Fibroblast of mammary gland (primary cell): ENCODE measurements at regions not wholly inside any gene's neighbourhood (a gene's known extent, or its start where the extent isn't known, plus 50 kb on each side); places are given as distances from the start of the nearest gene placed in this dataset.

Experiments
- DNase-seq: peaks from one replicate; pipeline ENCODE4 v3.0.0-alpha.2; 2010; ENCODE audit warnings: low read depth
- H3K4me3 ChIP-seq: 2 replicates; pipeline ENCODE4 v1.5.1; 2011; ENCODE audit warnings: low read depth, mild to moderate bottlenecking, low read length, moderate library complexity; ENCODE audit not compliant: control insufficient read depth
- TF ChIP-seq, protein P1 (sequence below): conservative IDR thresholded peaks from 2 replicates; pipeline ENCODE4 v1.5.1; 2011; ENCODE audit warnings: low read depth, low read length, inconsistent platforms; ENCODE audit not compliant: control insufficient read depth, insufficient read depth

DNA sequence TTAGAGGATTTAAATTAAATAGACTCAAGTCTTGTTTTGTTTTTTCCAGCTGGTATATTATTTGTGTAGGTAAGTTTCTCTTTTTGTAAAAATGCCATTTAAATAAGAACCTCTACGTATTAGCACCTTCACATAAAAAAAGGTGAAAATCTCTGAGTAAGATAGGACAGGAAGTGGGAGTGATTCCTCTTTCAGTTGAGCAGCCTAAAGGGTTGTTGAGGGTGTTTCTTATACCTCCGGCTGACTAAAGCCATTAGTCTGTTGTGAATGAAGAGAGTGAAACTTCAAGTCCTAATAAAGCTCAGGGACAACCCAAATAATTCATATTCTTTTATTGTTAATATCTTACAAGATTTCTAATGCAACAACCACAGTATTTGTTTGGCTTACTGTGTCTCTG, 188.7 kb downstream of the CHRM3 start:
- no peak for DNase-seq
- H3K4me3 ChIP-seq = no peak overlapping the region
- TF ChIP-seq, protein P1, sequence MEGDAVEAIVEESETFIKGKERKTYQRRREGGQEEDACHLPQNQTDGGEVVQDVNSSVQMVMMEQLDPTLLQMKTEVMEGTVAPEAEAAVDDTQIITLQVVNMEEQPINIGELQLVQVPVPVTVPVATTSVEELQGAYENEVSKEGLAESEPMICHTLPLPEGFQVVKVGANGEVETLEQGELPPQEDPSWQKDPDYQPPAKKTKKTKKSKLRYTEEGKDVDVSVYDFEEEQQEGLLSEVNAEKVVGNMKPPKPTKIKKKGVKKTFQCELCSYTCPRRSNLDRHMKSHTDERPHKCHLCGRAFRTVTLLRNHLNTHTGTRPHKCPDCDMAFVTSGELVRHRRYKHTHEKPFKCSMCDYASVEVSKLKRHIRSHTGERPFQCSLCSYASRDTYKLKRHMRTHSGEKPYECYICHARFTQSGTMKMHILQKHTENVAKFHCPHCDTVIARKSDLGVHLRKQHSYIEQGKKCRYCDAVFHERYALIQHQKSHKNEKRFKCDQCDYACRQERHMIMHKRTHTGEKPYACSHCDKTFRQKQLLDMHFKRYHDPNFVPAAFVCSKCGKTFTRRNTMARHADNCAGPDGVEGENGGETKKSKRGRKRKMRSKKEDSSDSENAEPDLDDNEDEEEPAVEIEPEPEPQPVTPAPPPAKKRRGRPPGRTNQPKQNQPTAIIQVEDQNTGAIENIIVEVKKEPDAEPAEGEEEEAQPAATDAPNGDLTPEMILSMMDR = no peak

DNA sequence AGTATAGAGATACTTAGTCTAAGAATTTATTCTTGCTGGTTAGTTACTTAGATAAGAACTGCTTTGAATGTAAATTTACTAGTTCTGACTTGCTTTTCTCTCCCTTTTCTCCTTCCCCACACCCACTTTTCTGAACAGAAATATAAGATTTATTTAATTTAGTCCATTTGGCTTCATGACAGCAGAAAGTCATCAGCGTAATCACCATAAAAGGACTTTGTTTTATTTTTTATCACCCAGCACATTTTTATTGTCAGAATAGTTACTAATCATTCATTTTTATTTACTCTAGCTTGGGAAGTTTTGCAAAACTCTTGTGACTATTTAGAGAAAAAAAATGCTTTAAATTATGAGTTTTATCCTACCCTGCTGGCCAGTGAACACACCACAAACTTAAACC, 197.2 kb downstream of the CHRM3 start:
- no peak for DNase-seq
- H3K4me3 ChIP-seq = no peak overlapping the region
- TF ChIP-seq, protein P1 = no peak

DNA sequence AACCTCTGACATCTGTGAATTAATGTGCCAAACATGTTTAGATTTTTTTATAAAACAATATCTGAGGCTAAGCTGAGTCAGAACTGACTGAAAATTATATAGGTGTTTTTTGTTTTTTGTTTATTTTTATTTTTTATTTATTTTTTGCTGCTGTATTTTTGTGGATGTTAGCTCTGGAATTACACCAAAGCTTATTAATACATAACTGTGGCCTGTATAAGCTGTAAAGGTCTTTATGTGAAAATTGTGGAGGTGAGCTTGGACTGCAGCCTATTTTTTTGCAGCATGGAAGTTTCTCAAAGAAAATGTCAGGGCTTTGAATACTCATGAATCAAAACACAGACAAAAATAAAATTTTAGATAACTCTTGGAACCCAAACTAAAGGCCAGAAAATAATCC, 199.8 kb downstream of the CHRM3 start:
- TF ChIP-seq, protein P1 = no peak
- DNase-seq = no peak
- no peak overlapping the region for H3K4me3 ChIP-seq

DNA sequence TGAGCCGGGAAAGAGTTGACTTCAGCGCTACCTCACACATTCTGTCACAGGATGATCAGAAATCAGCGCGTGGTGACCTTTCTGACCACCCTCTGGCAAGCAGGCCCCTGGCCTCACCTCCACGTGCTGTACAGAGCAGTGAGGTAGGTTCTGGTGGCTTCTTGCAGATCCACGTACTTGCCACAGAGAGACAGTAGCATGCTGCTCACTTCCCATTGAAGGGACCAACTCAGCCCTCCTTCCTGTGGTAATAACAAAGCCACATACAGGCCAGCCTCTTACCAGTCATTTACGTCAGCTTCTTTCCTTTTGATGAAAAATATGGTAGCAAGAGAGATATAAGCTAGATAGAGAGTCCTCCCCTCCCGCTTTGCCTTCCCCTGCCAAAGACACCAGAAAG, 200.7 kb downstream of the CHRM3 start:
- TF ChIP-seq, protein P1 = no peak
- no peak overlapping the region for H3K4me3 ChIP-seq
- no peak for DNase-seq

DNA sequence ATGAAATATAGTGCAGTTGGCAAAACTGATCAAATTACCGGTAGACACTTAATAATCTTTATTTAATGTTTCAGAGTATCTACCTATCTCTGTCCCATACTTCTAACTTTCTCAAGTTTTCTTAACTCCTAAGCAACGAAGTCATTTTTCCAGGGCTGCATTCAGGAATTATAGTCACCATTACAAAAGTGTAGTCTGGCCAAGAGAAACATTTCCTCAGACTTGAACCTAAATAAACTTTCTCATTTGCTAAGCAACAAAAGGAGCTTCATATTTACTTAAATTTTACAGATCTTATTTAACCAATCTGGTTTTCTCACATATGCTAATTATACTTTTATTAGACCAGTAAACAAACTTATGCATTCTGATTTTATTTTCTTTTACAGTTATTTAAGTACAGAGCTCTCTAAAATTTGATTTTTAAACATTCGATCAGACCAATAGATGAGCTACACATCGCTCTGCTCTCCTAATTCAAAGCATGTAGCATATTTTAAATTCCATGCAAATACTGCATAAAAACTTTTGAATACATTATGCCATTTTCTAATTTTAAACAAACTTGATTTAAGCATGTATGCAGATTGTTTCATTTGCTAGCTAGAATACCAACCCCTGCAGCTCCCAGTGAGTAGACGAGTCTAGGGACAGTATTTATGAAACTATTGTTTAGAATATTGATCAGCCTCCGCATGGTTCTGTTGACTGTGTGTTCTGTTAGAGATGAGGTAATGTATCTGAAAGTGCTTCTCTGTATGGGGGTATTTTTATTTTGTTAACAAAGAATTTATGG, 201.4 kb downstream of the CHRM3 start:
- no peak for DNase-seq
- no peak overlapping the region for H3K4me3 ChIP-seq
- TF ChIP-seq, protein P1 = no peak

DNA sequence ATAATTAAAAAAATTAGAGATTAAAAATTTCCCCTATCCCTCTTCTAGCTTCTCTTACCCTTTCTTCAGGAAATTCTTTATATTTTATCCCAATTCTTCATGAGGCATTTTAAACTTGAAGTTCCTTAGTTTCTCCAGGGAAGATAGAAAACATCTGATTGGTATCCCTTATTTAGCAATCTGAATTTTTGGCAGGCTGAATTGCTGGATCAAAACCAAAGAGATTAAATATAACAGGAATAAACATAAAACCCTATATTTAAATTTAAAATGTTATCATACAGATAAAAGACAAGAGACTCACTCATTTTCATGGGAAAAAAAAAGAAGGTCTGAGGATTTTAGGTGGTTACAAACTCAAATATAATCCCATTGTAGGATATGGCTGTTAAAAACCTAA, 204.2 kb downstream of the CHRM3 start:
- DNase-seq = no peak

More for the DNA sequence above, 204.2 kb downstream of the CHRM3 start:
- TF ChIP-seq, protein P1 = no peak
- H3K4me3 ChIP-seq = no peak overlapping the region
